ENCODE measurements at regions not wholly inside any gene's neighbourhood (a gene's known extent, or its start where the extent isn't known, plus 50 kb on each side); places are given as distances from the start of the nearest gene placed in this dataset.

- H4K91ac ChIP-seq (ENCODE audit: insufficient read length, low read depth, low read length) = no peak overlapping the region
- H2BK20ac ChIP-seq (ENCODE audit: low read depth, low read length, poor library complexity, severe bottlenecking) = no peak overlapping the region
- no peaks in the 10 kb centered on the region for H3K9me3 ChIP-seq (ENCODE audit: control insufficient read depth, low read depth, low read length)
- no peak for TF ChIP-seq CTCF (conservative IDR thresholded peaks at IDR 0.05)
- no peak overlapping the region for H3K56ac ChIP-seq (ENCODE audit: insufficient read length, low read depth, low read length)
- H4K5ac ChIP-seq (ENCODE audit: insufficient read length, low read depth, low read length) = no peak overlapping the region
- Mint-ChIP-seq H3K4me3 (no peak overlapping the region), H3K9me3 (peaks cover 4 to 6% of the 10 kb centered on the region in 2 experiments; a peak in 3 of 5 replicates), H3K27me3 (ENCODE audit: low read depth) (peaks cover 13% of the 10 kb centered on the region), H3K4me1 (peaks cover 11% of the 10 kb centered on the region in 2 experiments), H3K36me3 (ENCODE audit: insufficient read depth in 1 of 3, low read depth in 3 of 3) (peaks cover 2 to 10% (median 2%) of the 10 kb centered on the region in 3 experiments; a peak in 5 of 7 replicates), H3K27ac (no peak overlapping the region)
- WGBS (ENCODE audit: extremely low coverage, insufficient read length, low lambda C conversion rate) = no CpG with 5 or more reads among the region's 3 CpGs
- H3K18ac ChIP-seq (ENCODE audit: insufficient read length, low read depth, low read length) = no peak overlapping the region
- H4K8ac ChIP-seq (replicated peaks; ENCODE audit: insufficient read length, low read depth, low read length) = no peak overlapping the region
- H3K4me1 ChIP-seq (ENCODE audit: insufficient read depth, low read length) = no peaks in the 10 kb centered on the region
- H3K79me2 ChIP-seq (ENCODE audit: insufficient read depth, low read length) = no peaks in the 10 kb centered on the region
- H3K79me1 ChIP-seq (ENCODE audit: insufficient read depth, low read depth, low read length, poor library complexity, severe bottlenecking) = no peaks in the 10 kb centered on the region
- H3K27me3 ChIP-seq (ENCODE audit: insufficient read depth, low read length) = no peaks in the 10 kb centered on the region
- H3K23me2 ChIP-seq (ENCODE audit: insufficient read length, low read depth, low read length, poor library complexity, severe bottlenecking) = no peaks in the 10 kb centered on the region
- H3T11ph ChIP-seq (ENCODE audit: low read length) = no peak overlapping the region
- H3K4ac ChIP-seq (ENCODE audit: low read depth, low read length) = no peak overlapping the region
- no peak overlapping the region for H3K14ac ChIP-seq (ENCODE audit: insufficient read depth, low read length)
- no peak overlapping the region for H2AFZ ChIP-seq (ENCODE audit: low read length)
- H2BK5ac ChIP-seq (ENCODE audit: insufficient read length, low read length) = no peak overlapping the region
- H3K27ac ChIP-seq (ENCODE audit: insufficient read length, low read depth, low read length) = no peak overlapping the region
- no peak for DNase-seq
- no peak overlapping the region for H2BK120ac ChIP-seq (ENCODE audit: low read depth, low read length, poor library complexity, severe bottlenecking)
- H4K20me1 ChIP-seq (ENCODE audit: control insufficient read depth, insufficient read depth, insufficient read length) = no peaks in the 10 kb centered on the region
- no peak overlapping the region for H2BK12ac ChIP-seq (ENCODE audit: insufficient read length, low read depth, low read length)
- H3K9ac ChIP-seq (ENCODE audit: extremely low read depth, insufficient read length, low read length) = no peak overlapping the region
- no peak overlapping the region for H2AK5ac ChIP-seq (ENCODE audit: insufficient read length, low read length)
- no peak overlapping the region for H2BK15ac ChIP-seq (ENCODE audit: low read depth, low read length)
- H3K4me2 ChIP-seq (ENCODE audit: insufficient read depth, insufficient read length, low read length) = no peak overlapping the region
- no peak overlapping the region for H3K23ac ChIP-seq (ENCODE audit: insufficient read length, low read depth, low read length)
Measured at GRCh38 chr11:15690320-15690719, 575.6 kb downstream of the INSC start.

Measured in H9 (cell line).